ENCODE measurements at regions not wholly inside any gene's neighbourhood (a gene's known extent, or its start where the extent isn't known, plus 50 kb on each side); places are given as distances from the start of the nearest gene placed in this dataset.

GRCh38 chr3:18625085-18625484, 199.9 kb upstream of the SATB1 start:
- CTCF ChIA-PET = no interaction called here
- TF ChIP-seq CTCF (IDR thresholded peaks at IDR 0.05; ENCODE audit: insufficient read depth, low read length, missing control alignments) = no peak
- H3K4me3 ChIP-seq (ENCODE audit: low read depth, low read length) = no peak overlapping the region
- DNase-seq (ENCODE audit: low read depth, low spot score) = no peak
- POLR2A ChIA-PET = no interaction called here

GRCh38 chr3:18623220-18623619, 198.1 kb upstream of the SATB1 start:
- DNase-seq (ENCODE audit: low read depth, low spot score) = no peak
- POLR2A ChIA-PET = no interaction called here

GRCh38 chr3:18618723-18619122, 193.6 kb upstream of the SATB1 start:
- H3K4me3 ChIP-seq (ENCODE audit: low read depth, low read length) = no peak overlapping the region
- no peak for TF ChIP-seq CTCF (IDR thresholded peaks at IDR 0.05; ENCODE audit: insufficient read depth, low read length, missing control alignments)
- DNase-seq (ENCODE audit: low read depth, low spot score) = no peak
- POLR2A ChIA-PET = no interaction called here
- CTCF ChIA-PET = no interaction called here

More at GRCh38 chr3:18623220-18623619, 198.1 kb upstream of the SATB1 start:
- no peak for TF ChIP-seq CTCF (IDR thresholded peaks at IDR 0.05; ENCODE audit: insufficient read depth, low read length, missing control alignments)
- CTCF ChIA-PET = no interaction called here
- H3K4me3 ChIP-seq (ENCODE audit: low read depth, low read length) = no peak overlapping the region

- H3K4me3 ChIP-seq (ENCODE audit: low read depth, low read length) = no peak overlapping the region
- TF ChIP-seq CTCF (IDR thresholded peaks at IDR 0.05; ENCODE audit: insufficient read depth, low read length, missing control alignments) = no peak
- no peak for DNase-seq (ENCODE audit: low read depth, low spot score)
- POLR2A ChIA-PET = no interaction called here
- CTCF ChIA-PET = no interaction called here
Observed at GRCh38 chr3:18611991-18612390, 186.9 kb upstream of the SATB1 start.

- CTCF ChIA-PET = no interaction called here
Observed at GRCh38 chr3:18609187-18609586, 184.0 kb upstream of the SATB1 start.

GRCh38 chr3:18597919-18598318, 172.8 kb upstream of the SATB1 start:
- DNase-seq (ENCODE audit: low read depth, low spot score) = no peak
- ChIA-PET POLR2A (no interaction called here), CTCF (no interaction called here)
- H3K4me3 ChIP-seq (ENCODE audit: low read depth, low read length) = no peak overlapping the region
- no peak for TF ChIP-seq CTCF (IDR thresholded peaks at IDR 0.05; ENCODE audit: insufficient read depth, low read length, missing control alignments)

More at GRCh38 chr3:18609187-18609586, 184.0 kb upstream of the SATB1 start:
- H3K4me3 ChIP-seq (ENCODE audit: low read depth, low read length) = no peak overlapping the region
- POLR2A ChIA-PET = no interaction called here
- DNase-seq (ENCODE audit: low read depth, low spot score) = no peak
- TF ChIP-seq CTCF (IDR thresholded peaks at IDR 0.05; ENCODE audit: insufficient read depth, low read length, missing control alignments) = no peak

Data from AG04449 (cell line).